Right lobe of liver (tissue), 6 donors: ENCODE measurements at regions not wholly inside any gene's neighbourhood (a gene's known extent, or its start where the extent isn't known, plus 50 kb on each side); places are given as distances from the start of the nearest gene placed in this dataset.

Experiments used
- ATAC-seq, 4 donors: fragments of 200-7000 bp; cut with Tn5 transposase; one replicate each; pipeline ENCODE4 v1.9.1; 2020; ENCODE audit warnings: mild to moderate bottlenecking in 4 of 4, moderate library complexity in 4 of 4
- DNase-seq, 3 donors: peaks; one replicate each; pipeline ENCODE4 v3.0.0-alpha.2; 2020
- H3K27ac ChIP-seq, 3 donors: fragments of 200-600 bp; one replicate each; pipeline ENCODE4 v1.8.0; 2022
- H3K27me3 ChIP-seq, 2 donors: fragments of 200-600 bp; one replicate each; pipeline ENCODE4 v1.8.0; 2022
- H3K36me3 ChIP-seq, 4 donors: fragments of 200-600 bp; sonication (generic) in 1 of 4; one replicate each; pipeline versions ENCODE4 v1.5.1 to v1.8.0; 2017 to 2022; ENCODE audit warnings: control low read depth in 1 of 4
- H3K4me1 ChIP-seq, 4 donors: fragments of 200-600 bp; sonication (generic) in 1 of 4; one replicate each; pipeline versions ENCODE4 v1.5.1 to v1.8.0; 2017 to 2022; ENCODE audit warnings: control low read depth in 1 of 4
- H3K4me3 ChIP-seq, 3 donors: fragments of 200-600 bp; one replicate each; pipeline ENCODE4 v1.8.0; 2022
- H3K9me3 ChIP-seq, 4 donors: fragments of 200-600 bp; sonication (generic) in 1 of 4; one replicate each; pipeline versions ENCODE4 v1.5.1 to v1.8.0; 2017 to 2022; ENCODE audit warnings: control low read depth in 1 of 4
- CTCF ChIP-seq, 4 donors: fragments of 200-600 bp in 3 of 4; fragments of 450-650 bp in 1 of 4; IDR thresholded peaks; one replicate each; pipeline versions ENCODE4 v1.5.1 to v1.8.0; 2016 to 2022; ENCODE audit warnings: antibody characterized with exemption in 4 of 4, mild to moderate bottlenecking in 2 of 4
- POLR2A ChIP-seq: fragments of 450-650 bp; IDR thresholded peaks from one replicate; pipeline ENCODE4 v1.6.1; 2017; ENCODE audit warnings: antibody characterized with exemption, mild to moderate bottlenecking
- WGBS: methylation state at CpG from one replicate; pipeline ENCODE4 v1.1.6; 2018; ENCODE audit warnings: low coverage, low lambda C conversion rate; ENCODE audit not compliant: insufficient coverage; ENCODE audit errors: missing lambda C conversion rate; 5-methylcytosine and 5-hydroxymethylcytosine counted together
- intact Hi-C, 2 donors: fragments of 100-400 bp; cut with DNase I; formaldehyde crosslinking; loops; one replicate each; pipeline versions ENCODE4 v1.11.2 to v1.14.1; 2022
- donor health status: DM: no; HTN: yes; CAD: no.
- donor health status: DM: no; HTN: no; CAD: no.
- donor health status: DM: no; HTN: no; CAD: no.
- donor health status: DM: no; HTN: yes; CAD: no.
- donor health status: DM: no; HTN: yes; CAD: no.

- H3K4me3 ChIP-seq: no peak overlapping the region
- H3K9me3 ChIP-seq: no peaks in the 10 kb centered on the region
- TF ChIP-seq POLR2A (no peak), CTCF (IDR thresholded peaks at IDR 0.05) (peak; percentile 45 to 64 (median 57))
- intact Hi-C loops: loop anchor here in 1 of 2 donors (10.0 kb wide), 1 partner anchor 476 kb away; no protein-coding TSS in a partner anchor
- H3K4me1 ChIP-seq: no peaks in the 10 kb centered on the region
- H3K27me3 ChIP-seq: no peaks in the 10 kb centered on the region
- ATAC-seq (peak in 1 of 4 donors; percentile 39), DNase-seq (no peak)
- no peak overlapping the region for H3K27ac ChIP-seq
- no peaks in the 10 kb centered on the region for H3K36me3 ChIP-seq
- 62% methylated on average over 5 of the region's 5 CpGs for WGBS
Observed at GRCh38 chr7:16098585-16099179, 322.7 kb downstream of the CRPPA start.

- Histone ChIP-seq H3K4me3 (no peak overlapping the region), H3K27ac (no peak overlapping the region), H3K27me3 (no peaks in the 10 kb centered on the region), H3K4me1 (no peaks in the 10 kb centered on the region), H3K36me3 (no peaks in the 10 kb centered on the region), H3K9me3 (no peaks in the 10 kb centered on the region)
- ATAC-seq (no peak), DNase-seq (no peak)
- intact Hi-C loops: loop anchor here in 1 of 2 donors (10.0 kb wide), 1 partner anchor 477 kb away; no protein-coding TSS in a partner anchor
- TF ChIP-seq CTCF (IDR thresholded peaks at IDR 0.05) (no peak), POLR2A (no peak)
Observed at GRCh38 chr7:16098058-16098457, 323.3 kb downstream of the CRPPA start.

- H3K36me3 ChIP-seq: no peaks in the 10 kb centered on the region
- DNase-seq (no peak), ATAC-seq (no peak)
- no peaks in the 10 kb centered on the region for H3K9me3 ChIP-seq
- no peaks in the 10 kb centered on the region for H3K27me3 ChIP-seq
- 59% methylated on average over 3 of the region's 3 CpGs for WGBS
- H3K27ac ChIP-seq: no peak overlapping the region
- intact Hi-C loops: loop anchor here in 1 of 2 donors (10.0 kb wide), 1 partner anchor 479 kb away; no protein-coding TSS in a partner anchor
- no peaks in the 10 kb centered on the region for H3K4me1 ChIP-seq
- no peak for TF ChIP-seq CTCF (IDR thresholded peaks at IDR 0.05)
- no peak for TF ChIP-seq POLR2A
- no peak overlapping the region for H3K4me3 ChIP-seq
Observed at GRCh38 chr7:16095171-16095950, 326.0 kb downstream of the CRPPA start.

- no peaks in the 10 kb centered on the region for H3K9me3 ChIP-seq
- intact Hi-C loops: loop anchor here in 1 of 2 donors (10.0 kb wide), 1 partner anchor 480 kb away; no protein-coding TSS in a partner anchor
- no peaks in the 10 kb centered on the region for H3K36me3 ChIP-seq
- DNase-seq (no peak), ATAC-seq (no peak)
- H3K27ac ChIP-seq: no peak overlapping the region
- 81% methylated on average over 2 of the region's 2 CpGs for WGBS
- no peak overlapping the region for H3K4me3 ChIP-seq
- H3K27me3 ChIP-seq: no peaks in the 10 kb centered on the region
- TF ChIP-seq POLR2A (no peak), CTCF (IDR thresholded peaks at IDR 0.05) (no peak)
- no peaks in the 10 kb centered on the region for H3K4me1 ChIP-seq
Observed at GRCh38 chr7:16094651-16095050, 326.7 kb downstream of the CRPPA start.
